ENCODE measurements at regions not wholly inside any gene's neighbourhood (a gene's known extent, or its start where the extent isn't known, plus 50 kb on each side); places are given as distances from the start of the nearest gene placed in this dataset.

GRCh38 chr14:42629553-42629952 is 1022.9 kb downstream of the LRFN5 start:
- no peak for DNase-seq (ENCODE audit: low spot score)

- DNase-seq (ENCODE audit: low spot score) = no peak
These were observed 1021.9 kb downstream of the LRFN5 start for GRCh38 chr14:42628602-42629001.

- DNase-seq (ENCODE audit: low spot score) = no peak
These were observed 1020.3 kb downstream of the LRFN5 start for GRCh38 chr14:42626986-42627385.

- no peak for DNase-seq (ENCODE audit: low spot score)
These were observed 1018.5 kb downstream of the LRFN5 start for GRCh38 chr14:42624980-42625761.

- no peak for DNase-seq (ENCODE audit: low spot score)
These were observed 1010.3 kb downstream of the LRFN5 start for GRCh38 chr14:42617005-42617404.

- DNase-seq (ENCODE audit: low spot score) = no peak
These were observed 1000.2 kb downstream of the LRFN5 start for GRCh38 chr14:42606839-42607238.

GRCh38 chr14:42602336-42602845 is 995.7 kb downstream of the LRFN5 start:
- DNase-seq (ENCODE audit: low spot score) = no peak

GRCh38 chr14:42572032-42572431 is 965.4 kb downstream of the LRFN5 start:
- no peak for DNase-seq (ENCODE audit: low spot score)

GRCh38 chr14:42569227-42569626 is 962.6 kb downstream of the LRFN5 start:
- no peak for DNase-seq (ENCODE audit: low spot score)

- no peak for DNase-seq (ENCODE audit: low spot score)
These were observed 958.9 kb downstream of the LRFN5 start for GRCh38 chr14:42565556-42565955.

GRCh38 chr14:42563313-42563712 is 956.6 kb downstream of the LRFN5 start:
- DNase-seq (ENCODE audit: low spot score) = no peak

GRCh38 chr14:42556551-42556950 is 949.9 kb downstream of the LRFN5 start:
- no peak for DNase-seq (ENCODE audit: low spot score)

- DNase-seq (ENCODE audit: low spot score) = no peak
These were observed 948.7 kb downstream of the LRFN5 start for GRCh38 chr14:42555365-42555764.

GRCh38 chr14:42554091-42554490 is 947.4 kb downstream of the LRFN5 start:
- no peak for DNase-seq (ENCODE audit: low spot score)

- DNase-seq (ENCODE audit: low spot score) = no peak
These were observed 943.6 kb downstream of the LRFN5 start for GRCh38 chr14:42550310-42550709.

- DNase-seq (ENCODE audit: low spot score) = no peak
These were observed 941.7 kb downstream of the LRFN5 start for GRCh38 chr14:42548349-42548748.

GRCh38 chr14:42545636-42546035 is 939.0 kb downstream of the LRFN5 start:
- DNase-seq (ENCODE audit: low spot score) = no peak

- no peak for DNase-seq (ENCODE audit: low spot score)
These were observed 934.9 kb downstream of the LRFN5 start for GRCh38 chr14:42541535-42542001.

- DNase-seq (ENCODE audit: low spot score) = no peak
These were observed 928.7 kb downstream of the LRFN5 start for GRCh38 chr14:42535397-42535796.

- no peak for DNase-seq (ENCODE audit: low spot score)
These were observed 926.8 kb downstream of the LRFN5 start for GRCh38 chr14:42533476-42533875.

- no peak for DNase-seq (ENCODE audit: low spot score)
These were observed 925.5 kb downstream of the LRFN5 start for GRCh38 chr14:42532194-42532593.

GRCh38 chr14:42527141-42527540 is 920.5 kb downstream of the LRFN5 start:
- DNase-seq (ENCODE audit: low spot score) = no peak

- DNase-seq (ENCODE audit: low spot score) = no peak
These were observed 917.0 kb downstream of the LRFN5 start for GRCh38 chr14:42523666-42524065.
